HG02623 (cell line): ENCODE measurements at regions not wholly inside any gene's neighbourhood (a gene's known extent, or its start where the extent isn't known, plus 50 kb on each side); places are given as distances from the start of the nearest gene placed in this dataset.
"Not testable (repeated sequence)": the region's sequence is repeated elsewhere in the genome, so short reads cannot be mapped to it uniquely, and the experiment has no call there.

Experiments used
- ATAC-seq: cut with Tn5 transposase; IDR thresholded peaks from one replicate; pipeline ENCODE4 v1.9.1; 2021; ENCODE audit warnings: moderate library complexity; ENCODE audit not compliant: unreplicated experiment

DNA sequence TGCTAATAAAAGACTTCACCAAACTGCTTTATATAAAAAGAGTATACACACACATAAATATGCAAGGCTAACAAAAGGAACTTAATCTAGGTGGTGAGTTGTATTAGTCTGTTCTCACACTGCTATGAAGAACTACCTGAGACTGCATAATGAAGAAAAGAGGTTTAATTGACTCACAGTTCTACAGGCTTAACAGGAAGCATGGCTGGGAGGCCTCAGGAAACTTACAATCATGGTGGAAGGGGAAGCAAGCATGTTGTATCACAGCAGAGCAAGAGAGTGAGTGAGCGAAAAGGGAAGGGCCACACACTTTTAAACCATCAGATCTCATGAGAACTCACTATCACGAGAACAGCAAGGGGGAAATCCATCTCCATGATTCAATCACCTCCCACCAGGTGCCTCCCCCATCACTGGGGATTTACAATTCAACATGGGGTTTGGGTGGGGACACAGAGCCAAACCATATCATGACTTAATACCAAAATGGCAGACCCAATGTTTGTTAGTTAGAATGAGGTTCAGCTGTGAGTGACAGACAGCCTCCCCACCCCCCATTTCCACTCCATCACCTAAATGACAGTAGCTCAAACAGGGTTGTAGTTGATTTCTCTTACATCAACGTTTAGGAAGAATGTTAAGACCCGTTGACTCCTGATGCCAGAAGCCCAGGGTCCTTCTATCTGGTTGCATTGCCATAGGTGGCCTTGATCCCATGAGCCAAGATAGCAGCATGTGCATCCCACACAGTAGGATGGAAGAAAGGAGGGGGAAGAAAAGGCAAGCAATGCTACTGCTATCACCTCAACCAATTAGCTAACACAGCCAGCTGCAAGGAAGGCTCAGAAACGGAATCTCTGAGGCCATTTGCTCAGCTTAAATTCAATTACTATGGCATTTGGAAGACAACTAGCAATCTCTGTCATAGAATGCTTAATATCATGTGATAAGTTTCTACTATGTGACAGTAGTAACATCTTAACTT is 77.0 kb downstream of the CCDC71L start:
- ATAC-seq: no peak

- no peak for ATAC-seq
Measured at GRCh38 chr7:106583100-106583499, 77.9 kb downstream of the CCDC71L start.

- ATAC-seq: no peak
Measured at GRCh38 chr7:106582365-106582764, 78.6 kb downstream of the CCDC71L start.

GRCh38 chr7:106579086-106579485 is 81.9 kb downstream of the CCDC71L start:
- not testable (repeated sequence) for ATAC-seq

- ATAC-seq: no peak
Measured at GRCh38 chr7:106575138-106575823, 85.7 kb downstream of the CCDC71L start.

DNA sequence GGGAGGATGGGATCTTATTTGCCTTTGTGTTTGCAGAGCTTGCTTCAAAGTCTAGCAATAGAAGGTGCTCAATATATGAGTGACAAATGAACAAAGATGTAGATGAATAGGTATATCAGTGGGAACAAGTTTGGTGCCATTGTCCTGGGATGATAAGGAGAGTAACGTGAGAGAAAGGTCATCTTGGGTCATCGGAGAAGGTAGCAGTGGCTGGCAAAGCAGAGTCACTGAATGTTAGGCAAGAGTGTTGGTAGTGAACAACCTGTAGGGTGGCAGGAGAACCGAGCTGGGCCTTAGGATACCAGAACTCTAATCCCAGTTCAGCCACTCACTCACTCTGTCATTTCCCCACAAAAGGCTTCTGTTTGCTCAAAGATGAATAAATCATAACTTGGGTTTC is 87.2 kb downstream of the CCDC71L start:
- no peak for ATAC-seq

- no peak for ATAC-seq
Measured at GRCh38 chr7:106573125-106573663, 87.8 kb downstream of the CCDC71L start.

- ATAC-seq: no peak
Measured at GRCh38 chr7:106572394-106573124, 88.4 kb downstream of the CCDC71L start.

DNA sequence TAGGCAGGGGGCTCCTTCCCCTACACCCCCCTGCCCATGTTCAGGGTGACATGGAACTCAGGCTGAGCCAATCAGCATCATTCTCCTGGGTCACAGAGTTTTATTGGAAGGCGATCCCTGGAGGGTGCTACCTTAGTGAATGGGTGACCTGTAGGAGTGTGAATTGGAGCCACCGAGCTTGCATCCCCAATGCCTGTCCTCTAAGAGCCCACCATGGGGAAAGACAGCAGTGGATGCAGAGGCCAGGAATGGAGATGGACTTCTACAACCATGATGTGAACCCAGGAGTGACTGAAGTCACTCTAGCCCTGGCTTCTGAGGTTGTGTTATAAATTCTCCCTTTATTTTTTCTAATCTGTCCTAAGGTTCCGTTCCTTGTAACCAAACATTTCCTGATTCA is 89.4 kb downstream of the CCDC71L start:
- no peak for ATAC-seq

DNA sequence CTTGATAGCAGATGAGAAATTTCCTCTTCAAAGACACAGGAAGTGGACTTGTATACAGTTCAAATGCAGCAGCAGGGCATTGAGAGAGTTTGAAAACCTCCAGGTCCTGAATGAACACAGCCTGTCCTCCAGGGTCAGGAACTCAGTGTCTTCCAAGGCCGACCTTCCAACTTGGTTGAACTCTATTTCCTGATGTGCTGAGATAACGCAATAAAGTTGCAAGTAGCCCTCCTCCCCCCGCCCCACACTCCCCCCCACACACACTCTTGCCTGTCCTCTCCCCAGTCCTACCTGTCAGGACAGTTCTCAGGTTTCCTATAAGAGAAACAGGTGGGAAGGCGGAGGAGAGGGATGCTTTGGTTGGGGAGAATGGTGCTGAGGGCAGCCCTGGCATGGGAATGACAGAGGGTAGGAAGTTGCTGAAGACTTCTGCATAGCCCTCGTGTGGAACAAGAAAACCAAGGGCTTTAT is 90.0 kb downstream of the CCDC71L start:
- ATAC-seq: no peak

DNA sequence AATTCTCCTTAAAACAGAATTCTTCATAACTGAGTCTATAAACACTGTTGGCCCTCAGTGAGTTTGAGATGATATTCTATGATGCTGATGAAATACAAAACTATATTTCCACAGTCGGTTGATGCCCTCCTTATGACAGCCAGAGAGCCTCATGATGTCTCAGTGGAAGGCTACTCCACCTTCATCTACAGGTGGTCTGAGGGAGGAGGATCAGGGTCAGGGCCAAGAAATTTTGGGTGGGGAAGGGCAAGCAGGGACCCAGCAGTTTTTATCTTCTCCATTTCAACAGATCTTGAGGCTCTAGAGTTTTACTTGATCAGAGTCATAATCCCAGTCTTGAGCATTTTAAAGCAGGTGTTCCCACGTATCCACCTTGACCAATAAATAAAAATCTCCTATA is 90.8 kb downstream of the CCDC71L start:
- no peak for ATAC-seq

DNA sequence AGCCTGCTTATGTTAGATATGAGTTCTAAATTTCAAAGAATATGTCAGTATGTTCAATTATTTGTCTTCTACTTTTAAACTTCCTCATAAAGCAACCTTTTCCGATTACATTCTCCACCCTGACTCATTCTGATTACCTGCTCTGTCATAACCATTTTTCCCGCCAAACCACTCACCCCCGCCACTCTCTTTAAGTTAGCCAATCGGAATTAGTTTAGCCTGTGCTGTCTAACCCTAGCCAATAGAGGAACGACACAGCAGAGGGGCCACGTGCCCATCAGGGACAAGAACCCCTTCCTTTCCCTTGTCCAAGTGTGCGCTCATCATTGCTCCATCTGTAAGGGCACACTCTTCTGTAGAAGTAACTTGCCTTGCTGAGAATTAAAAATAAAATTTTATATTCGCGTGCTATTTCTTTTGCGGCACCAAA is 91.4 kb downstream of the CCDC71L start:
- no peak for ATAC-seq

DNA sequence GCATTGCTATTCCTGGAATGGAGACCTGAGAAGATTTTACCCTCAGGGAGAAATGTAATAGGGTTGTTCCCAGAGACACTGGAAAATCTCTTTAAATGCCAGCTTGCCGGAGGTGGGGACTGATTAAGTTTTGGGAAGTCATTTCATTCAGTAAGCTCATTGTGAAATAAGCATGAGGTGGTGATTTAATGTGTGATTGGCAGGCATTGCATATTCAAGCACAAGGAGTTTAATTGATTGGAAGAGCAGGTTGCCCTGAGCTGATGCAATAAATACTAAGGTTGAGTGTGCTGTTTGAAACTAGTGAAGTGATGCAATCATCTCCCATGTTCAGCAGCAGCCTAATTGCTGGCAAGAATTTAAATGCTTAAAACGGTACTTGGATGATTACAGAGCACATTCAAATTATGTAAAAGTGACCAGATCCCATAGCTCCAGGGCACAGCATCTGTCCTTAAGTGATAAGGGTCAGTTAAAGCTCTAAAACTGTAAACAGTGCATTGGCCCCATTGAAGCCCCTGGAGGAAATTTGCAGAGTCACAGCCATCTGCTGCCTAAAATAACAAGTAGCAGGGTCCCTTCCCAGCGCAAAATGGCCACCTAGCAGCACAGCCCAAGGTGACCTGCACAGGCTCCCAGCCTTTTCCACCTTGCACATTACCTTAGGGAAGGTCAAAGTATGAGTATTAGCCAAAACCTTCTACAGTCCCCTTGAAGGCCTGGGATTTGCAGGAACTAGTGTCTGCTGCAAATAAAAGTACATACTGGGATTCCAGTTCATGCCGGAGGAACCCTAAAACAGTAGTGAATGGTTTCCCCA is 92.1 kb downstream of the CCDC71L start:
- no peak for ATAC-seq

- ATAC-seq: no peak
Measured at GRCh38 chr7:106568002-106568679, 92.8 kb downstream of the CCDC71L start.

- not testable (repeated sequence) for ATAC-seq
Measured at GRCh38 chr7:106567204-106568001, 93.6 kb downstream of the CCDC71L start.

DNA sequence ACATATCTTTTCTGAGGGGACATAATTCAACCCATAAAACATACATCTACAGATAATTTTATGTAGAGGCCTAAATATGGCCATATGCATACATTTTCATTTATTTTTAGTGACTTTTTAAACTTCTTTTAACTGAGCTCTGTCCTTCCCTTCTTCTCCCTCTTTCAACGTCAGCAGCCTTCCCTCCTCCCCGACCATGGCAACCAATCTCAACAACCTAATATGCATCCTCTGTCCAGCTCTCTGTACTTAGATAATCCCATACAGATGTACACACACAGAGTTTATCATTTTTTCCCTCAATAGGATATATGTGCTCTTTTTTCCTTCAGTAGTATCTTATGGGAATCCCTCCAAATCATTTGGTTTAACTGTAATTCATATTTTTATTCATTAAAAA is 94.3 kb downstream of the CCDC71L start:
- no peak for ATAC-seq

GRCh38 chr7:106566196-106566595 is 94.8 kb downstream of the CCDC71L start:
- no peak for ATAC-seq

GRCh38 chr7:106565428-106565827 is 95.5 kb downstream of the CCDC71L start:
- no peak for ATAC-seq
